CD14-positive monocyte (primary cell): ENCODE measurements at regions not wholly inside any gene's neighbourhood (a gene's known extent, or its start where the extent isn't known, plus 50 kb on each side); places are given as distances from the start of the nearest gene placed in this dataset.
"Not testable (repeated sequence)": the region's sequence is repeated elsewhere in the genome, so short reads cannot be mapped to it uniquely, and the experiment has no call there.

Source experiments
- DNase-seq, 3 donors: peaks; one replicate each; pipeline ENCODE4 v3.0.0-alpha.2; 2011 to 2022
- H2AFZ ChIP-seq: 2 replicates; pipeline ENCODE4 v1.6.0; 2012; ENCODE audit warnings: mild to moderate bottlenecking, low read depth, low read length, inconsistent platforms; ENCODE audit not compliant: insufficient read depth, poor library complexity, severe bottlenecking
- H3K27ac ChIP-seq, 2 donors: 1 replicate in 1 of 2; 2 replicates in 1 of 2; pipeline ENCODE4 v1.5.1; 2012 to 2013; ENCODE audit warnings: low read length in 2 of 2, control low read depth in 1 of 2, inconsistent platforms in 1 of 2, low read depth in 1 of 2, mild to moderate bottlenecking in 1 of 2
- H3K27me3 ChIP-seq, 2 donors: one replicate each; pipeline versions ENCODE4 v1.6.0 to v1.6.1; 2011 to 2013; ENCODE audit warnings: low read length in 2 of 2; ENCODE audit not compliant: control insufficient read depth in 2 of 2, insufficient read depth in 2 of 2
- H3K36me3 ChIP-seq, 2 donors: replicated peaks in 1 of 2; 1 replicate in 1 of 2; 2 replicates in 1 of 2; pipeline versions ENCODE4 v1.5.1 to v1.6.1; 2012 to 2013; ENCODE audit warnings: low read length in 2 of 2, control low read depth in 1 of 2, inconsistent platforms in 1 of 2, mild to moderate bottlenecking in 1 of 2; ENCODE audit not compliant: insufficient read depth in 2 of 2, control insufficient read depth in 1 of 2
- H3K4me1 ChIP-seq, 2 donors: 1 replicate in 1 of 2; 2 replicates in 1 of 2; pipeline versions ENCODE4 v1.5.1 to v1.6.1; 2012 to 2013; ENCODE audit warnings: low read length in 2 of 2, control low read depth in 1 of 2, inconsistent platforms in 1 of 2, mild to moderate bottlenecking in 1 of 2, moderate library complexity in 1 of 2; ENCODE audit not compliant: insufficient read depth in 2 of 2, control insufficient read depth in 1 of 2
- H3K4me2 ChIP-seq: replicated peaks from 2 replicates; pipeline ENCODE3; 2012; ENCODE audit warnings: low read length, moderate library complexity, mild to moderate bottlenecking; ENCODE audit not compliant: poor library complexity, severe bottlenecking; ENCODE audit errors: extremely low read depth
- H3K4me3 ChIP-seq, 3 experiments: fragments of 200-600 bp in 1 of 3; sonication (generic) in 1 of 3; replicated peaks in 1 of 3; 1 replicate in 2 of 3; 2 replicates in 1 of 3; pipeline ENCODE4 v1.5.1; 2011 to 2013; ENCODE audit warnings: low read length in 3 of 3, mild to moderate bottlenecking in 3 of 3, control low read depth in 2 of 3, low read depth in 2 of 3, inconsistent platforms in 1 of 3, moderate library complexity in 1 of 3
- H3K79me2 ChIP-seq: 2 replicates; pipeline ENCODE4 v1.6.0; 2012; ENCODE audit warnings: mild to moderate bottlenecking, control low read depth, inconsistent platforms, low read length, moderate library complexity; ENCODE audit not compliant: insufficient read depth
- H3K9ac ChIP-seq: 2 replicates; pipeline ENCODE4 v1.6.0; 2017; ENCODE audit warnings: low read length, mild to moderate bottlenecking; ENCODE audit not compliant: insufficient read depth, poor library complexity, severe bottlenecking
- H3K9me3 ChIP-seq, 2 donors: replicated peaks in 1 of 2; 1 replicate in 1 of 2; 2 replicates in 1 of 2; pipeline versions ENCODE4 v1.5.1 to v1.6.1; 2012 to 2013; ENCODE audit warnings: low read length in 2 of 2, control low read depth in 1 of 2; ENCODE audit not compliant: control insufficient read depth in 1 of 2, insufficient read depth in 1 of 2
- H4K20me1 ChIP-seq: 2 replicates; pipeline ENCODE4 v1.6.0; 2012; ENCODE audit warnings: mild to moderate bottlenecking, low read length, control low read depth, moderate library complexity; ENCODE audit not compliant: insufficient read depth
- H3K27ac Mint-ChIP-seq, 7 donors: one replicate each; pipeline ENCODE4 v1.8.0; 2020; ENCODE audit warnings: mild to moderate bottlenecking in 7 of 7, mixed read lengths in 7 of 7, moderate library complexity in 6 of 7, inconsistent platforms in 2 of 7
- H3K27me3 Mint-ChIP-seq, 3 donors: one replicate each; pipeline ENCODE4 v1.8.0; 2021 to 2022; ENCODE audit warnings: low read depth in 3 of 3, mild to moderate bottlenecking in 3 of 3, mixed read lengths in 3 of 3, moderate library complexity in 3 of 3, inconsistent platforms in 1 of 3
- H3K36me3 Mint-ChIP-seq, 2 donors: one replicate each; pipeline ENCODE4 v1.8.0; 2020; ENCODE audit warnings: mixed read lengths in 2 of 2, inconsistent platforms in 1 of 2, mild to moderate bottlenecking in 1 of 2
- H3K4me1 Mint-ChIP-seq: one replicate; pipeline ENCODE4 v1.8.0; 2020; ENCODE audit warnings: mild to moderate bottlenecking, mixed read lengths
- H3K4me3 Mint-ChIP-seq, 2 donors: one replicate each; pipeline ENCODE4 v1.8.0; 2020; ENCODE audit warnings: mild to moderate bottlenecking in 2 of 2, mixed read lengths in 2 of 2, moderate library complexity in 1 of 2
- H3K9me3 Mint-ChIP-seq, 7 donors: one replicate each; pipeline ENCODE4 v1.8.0; 2020 to 2022; ENCODE audit warnings: mixed read lengths in 7 of 7, mild to moderate bottlenecking in 6 of 7, moderate library complexity in 6 of 7, inconsistent platforms in 2 of 7
- CTCF ChIP-seq: fragments of 200-600 bp; IDR thresholded peaks from one replicate; pipeline ENCODE4 v1.8.0; 2022; ENCODE audit warnings: antibody characterized with exemption, mild to moderate bottlenecking
- WGBS: methylation state at CpG from one replicate; pipeline ENCODE4 v1.1.5; 2013; ENCODE audit warnings: missing lambda C conversion rate; ENCODE audit not compliant: insufficient coverage; 5-methylcytosine and 5-hydroxymethylcytosine counted together
- intact Hi-C, 2 donors: fragments of 100-400 bp; cut with micrococcal nuclease; formaldehyde crosslinking; loops; one replicate each; pipeline versions ENCODE4 v1.15.0 to v1.15.1; 2023

DNA sequence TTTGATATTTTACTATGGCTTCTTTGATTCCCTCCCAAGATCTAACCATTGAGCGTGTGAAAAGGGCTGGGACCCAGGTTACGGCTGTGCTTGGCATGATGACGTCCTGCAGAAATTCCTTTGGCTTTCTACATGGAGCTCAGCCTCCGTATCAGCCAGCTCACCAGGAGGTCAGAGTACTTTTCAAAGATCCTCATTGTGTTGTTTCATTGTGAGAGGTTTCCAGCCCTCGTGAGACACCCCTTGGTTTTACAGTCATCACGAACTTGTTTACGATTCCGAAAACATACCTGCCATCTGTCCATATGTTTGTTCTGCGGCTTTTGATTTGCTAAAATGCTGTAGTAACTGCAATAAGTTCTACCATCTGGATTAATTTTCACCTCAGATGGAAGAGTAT is 453.1 kb downstream of the TMEM121 start:
- intact Hi-C loops: no loop called here
- Mint-ChIP-seq H3K27me3 (peaks cover 0 to 3% (median 3%) of the 10 kb centered on the region in 3 donors), H3K9me3 (peaks cover 0 to 3% (median 0%) of the 10 kb centered on the region in 7 donors), H3K27ac (no peak overlapping the region), H3K4me1 (peaks cover 18% of the 10 kb centered on the region), H3K4me3 (no peak overlapping the region), H3K36me3 (no peaks in the 10 kb centered on the region)
- no peak for TF ChIP-seq CTCF
- no peaks in the 10 kb centered on the region for H3K79me2 ChIP-seq
- H3K27ac ChIP-seq: no peak overlapping the region
- DNase-seq: no peak
- H3K9ac ChIP-seq: no peak overlapping the region
- no peak overlapping the region for H3K4me3 ChIP-seq
- no peak overlapping the region for H2AFZ ChIP-seq
- H3K4me2 ChIP-seq: no peak overlapping the region
- H3K27me3 ChIP-seq: no peaks in the 10 kb centered on the region
- no peaks in the 10 kb centered on the region for H3K9me3 ChIP-seq
- H3K4me1 ChIP-seq: peaks cover 0 to 4% of the 10 kb centered on the region in 2 donors
- 100% methylated on average over 3 of the region's 9 CpGs for WGBS
- H3K36me3 ChIP-seq: no peaks in the 10 kb centered on the region
- no peaks in the 10 kb centered on the region for H4K20me1 ChIP-seq

GRCh38 chr14:105980224-105980623 is 453.8 kb downstream of the TMEM121 start:
- Histone ChIP-seq H3K4me1 (peaks cover 0 to 4% of the 10 kb centered on the region in 2 donors), H3K79me2 (no peaks in the 10 kb centered on the region), H3K27me3 (no peaks in the 10 kb centered on the region), H3K4me3 (no peak overlapping the region), H3K27ac (no peak overlapping the region), H3K36me3 (no peaks in the 10 kb centered on the region), H3K9ac (no peak overlapping the region), H2AFZ (no peak overlapping the region), H3K4me2 (no peak overlapping the region), H4K20me1 (no peaks in the 10 kb centered on the region), H3K9me3 (no peaks in the 10 kb centered on the region)
- H3K4me3 Mint-ChIP-seq: no peak overlapping the region
- TF ChIP-seq CTCF: no peak
- H3K9me3 Mint-ChIP-seq: peaks cover 0 to 3% (median 0%) of the 10 kb centered on the region in 7 donors
- 52% methylated on average over 3 of the region's 10 CpGs for WGBS
- H3K27me3 Mint-ChIP-seq: peaks cover 0 to 3% (median 3%) of the 10 kb centered on the region in 3 donors
- no peaks in the 10 kb centered on the region for H3K36me3 Mint-ChIP-seq
- intact Hi-C loops: no loop called here
- peaks cover 18% of the 10 kb centered on the region for H3K4me1 Mint-ChIP-seq
- no peak for DNase-seq
- no peak overlapping the region for H3K27ac Mint-ChIP-seq

DNA sequence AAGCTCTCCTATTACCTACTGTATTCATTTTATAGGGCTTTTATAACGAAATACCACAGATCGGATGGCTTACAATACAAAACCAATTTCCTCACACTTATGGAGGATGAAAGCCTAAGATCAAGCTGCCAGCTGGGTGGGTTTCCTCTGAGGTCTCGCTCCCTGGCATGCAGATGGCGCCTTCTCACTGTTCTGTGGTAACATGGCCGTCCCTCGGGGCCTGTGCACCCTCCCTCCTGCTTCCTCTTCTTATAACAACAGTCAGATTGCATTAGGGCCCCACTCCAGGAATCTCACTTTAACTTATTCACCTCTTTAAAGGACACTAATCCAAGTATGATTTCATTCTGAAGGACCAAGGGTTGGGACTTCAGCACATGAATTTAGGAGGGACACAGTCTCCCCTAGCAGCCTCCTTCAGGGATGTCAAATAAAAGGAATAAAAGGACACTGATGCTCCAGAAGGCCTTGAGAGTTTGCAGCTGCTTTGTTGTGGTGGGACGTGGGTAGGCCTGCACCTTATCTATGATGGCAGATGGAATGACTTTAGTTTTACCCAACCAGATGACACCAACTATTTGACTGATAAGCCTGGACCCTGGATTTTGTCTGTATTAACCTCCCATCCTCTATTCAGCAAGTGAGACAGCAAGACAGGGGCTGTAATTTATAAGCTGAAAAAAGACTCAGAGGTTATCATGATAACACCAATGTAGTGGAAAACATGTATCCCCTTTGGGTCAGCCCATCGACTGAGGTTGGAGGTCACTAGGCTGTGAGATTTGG is 455.3 kb downstream of the TMEM121 start:
- H3K79me2 ChIP-seq, H3K27me3 Mint-ChIP-seq, H3K4me3 ChIP-seq, H3K36me3 ChIP-seq, H3K4me2 ChIP-seq, intact Hi-C loops, H3K9ac ChIP-seq, H3K4me1 ChIP-seq, H4K20me1 ChIP-seq, H3K9me3 Mint-ChIP-seq, H3K36me3 Mint-ChIP-seq, H3K27me3 ChIP-seq, H3K9me3 ChIP-seq, H3K27ac ChIP-seq: not testable (repeated sequence)
- peak in 1 of 3 donors; percentile 7 for DNase-seq
- WGBS: no CpG with 5 or more reads among the region's 8 CpGs
- peak overlapping the region; percentile 46 for H2AFZ ChIP-seq
- peak overlapping the region in 1 of 2 donors; percentile 47 for H3K4me3 Mint-ChIP-seq
- peak overlapping the region in 1 of 7 donors; percentile 20 for H3K27ac Mint-ChIP-seq
- peaks cover 18% of the 10 kb centered on the region for H3K4me1 Mint-ChIP-seq
